Lower leg skin (tissue), 4 donors: ENCODE measurements at regions not wholly inside any gene's neighbourhood (a gene's known extent, or its start where the extent isn't known, plus 50 kb on each side); places are given as distances from the start of the nearest gene placed in this dataset.

ENCODE experiments used
- DNase-seq, 2 donors: peaks; one replicate each; pipeline ENCODE4 v3.0.0-alpha.2; 2019; ENCODE audit warnings: low spot score in 2 of 2
- H3K4me3 ChIP-seq: fragments of 200-600 bp; sonication (generic); 2 replicates; pipeline ENCODE4 v1.5.1; 2017; ENCODE audit warnings: mild to moderate bottlenecking, low read depth; ENCODE audit not compliant: poor library complexity, severe bottlenecking
- POLR2A ChIP-seq, 2 donors: fragments of 450-650 bp; IDR thresholded peaks; one replicate each; pipeline ENCODE4 v1.6.1; 2016 to 2017; ENCODE audit warnings: antibody characterized with exemption in 2 of 2, mild to moderate bottlenecking in 1 of 2, moderate library complexity in 1 of 2
- WGBS, 2 donors: methylation state at CpG; one replicate each; pipeline ENCODE4 v1.1.5; 2018; 5-methylcytosine and 5-hydroxymethylcytosine counted together
- intact Hi-C: fragments of 100-400 bp; cut with DNase I; formaldehyde crosslinking; loops from one replicate; pipeline ENCODE4 v1.15.0; 2023; ENCODE audit warnings: low total_unique reads
- TF ChIP-seq, protein P1 (sequence below), 3 donors: fragments of 450-650 bp; IDR thresholded peaks; one replicate each; pipeline ENCODE4 v1.5.1; 2016; ENCODE audit warnings: antibody characterized with exemption in 3 of 3, mild to moderate bottlenecking in 3 of 3, moderate library complexity in 2 of 3

GRCh38 chr20:33915726-33916331, 77.9 kb upstream of the RALY start:
- intact Hi-C loops = no loop called here
- H3K4me3 ChIP-seq = no peak overlapping the region
- no peak for TF ChIP-seq POLR2A (IDR thresholded peaks at IDR 0.05)
- TF ChIP-seq, protein P1, sequence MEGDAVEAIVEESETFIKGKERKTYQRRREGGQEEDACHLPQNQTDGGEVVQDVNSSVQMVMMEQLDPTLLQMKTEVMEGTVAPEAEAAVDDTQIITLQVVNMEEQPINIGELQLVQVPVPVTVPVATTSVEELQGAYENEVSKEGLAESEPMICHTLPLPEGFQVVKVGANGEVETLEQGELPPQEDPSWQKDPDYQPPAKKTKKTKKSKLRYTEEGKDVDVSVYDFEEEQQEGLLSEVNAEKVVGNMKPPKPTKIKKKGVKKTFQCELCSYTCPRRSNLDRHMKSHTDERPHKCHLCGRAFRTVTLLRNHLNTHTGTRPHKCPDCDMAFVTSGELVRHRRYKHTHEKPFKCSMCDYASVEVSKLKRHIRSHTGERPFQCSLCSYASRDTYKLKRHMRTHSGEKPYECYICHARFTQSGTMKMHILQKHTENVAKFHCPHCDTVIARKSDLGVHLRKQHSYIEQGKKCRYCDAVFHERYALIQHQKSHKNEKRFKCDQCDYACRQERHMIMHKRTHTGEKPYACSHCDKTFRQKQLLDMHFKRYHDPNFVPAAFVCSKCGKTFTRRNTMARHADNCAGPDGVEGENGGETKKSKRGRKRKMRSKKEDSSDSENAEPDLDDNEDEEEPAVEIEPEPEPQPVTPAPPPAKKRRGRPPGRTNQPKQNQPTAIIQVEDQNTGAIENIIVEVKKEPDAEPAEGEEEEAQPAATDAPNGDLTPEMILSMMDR (IDR thresholded peaks at IDR 0.05) = no peak
- WGBS, 2 donors = 71 to 86% methylated on average over 6 of the region's 6 CpGs
- no peak for DNase-seq

- 74 to 75% methylated on average over 2 of the region's 2 CpGs for WGBS, 2 donors
These were observed 76.9 kb upstream of the RALY start for GRCh38 chr20:33916768-33917167.

GRCh38 chr20:33917831-33918525, 75.7 kb upstream of the RALY start:
- DNase-seq = no peak
- intact Hi-C loops = no loop called here
- no peak overlapping the region for H3K4me3 ChIP-seq
- TF ChIP-seq, protein P1 (IDR thresholded peaks at IDR 0.05) = no peak
- no peak for TF ChIP-seq POLR2A (IDR thresholded peaks at IDR 0.05)
- WGBS, 2 donors = 50 to 63% methylated on average over 6 of the region's 6 CpGs

More at GRCh38 chr20:33916768-33917167, 76.9 kb upstream of the RALY start:
- DNase-seq = no peak
- TF ChIP-seq, protein P1 (IDR thresholded peaks at IDR 0.05) = no peak
- TF ChIP-seq POLR2A (IDR thresholded peaks at IDR 0.05) = no peak
- intact Hi-C loops = no loop called here
- H3K4me3 ChIP-seq = no peak overlapping the region

GRCh38 chr20:33918662-33919061, 75.0 kb upstream of the RALY start:
- 94 to 97% methylated on average over 5 of the region's 5 CpGs for WGBS, 2 donors
- intact Hi-C loops = no loop called here
- no peak for DNase-seq
- H3K4me3 ChIP-seq = no peak overlapping the region
- no peak for TF ChIP-seq POLR2A (IDR thresholded peaks at IDR 0.05)
- TF ChIP-seq, protein P1 (IDR thresholded peaks at IDR 0.05) = no peak

DNA sequence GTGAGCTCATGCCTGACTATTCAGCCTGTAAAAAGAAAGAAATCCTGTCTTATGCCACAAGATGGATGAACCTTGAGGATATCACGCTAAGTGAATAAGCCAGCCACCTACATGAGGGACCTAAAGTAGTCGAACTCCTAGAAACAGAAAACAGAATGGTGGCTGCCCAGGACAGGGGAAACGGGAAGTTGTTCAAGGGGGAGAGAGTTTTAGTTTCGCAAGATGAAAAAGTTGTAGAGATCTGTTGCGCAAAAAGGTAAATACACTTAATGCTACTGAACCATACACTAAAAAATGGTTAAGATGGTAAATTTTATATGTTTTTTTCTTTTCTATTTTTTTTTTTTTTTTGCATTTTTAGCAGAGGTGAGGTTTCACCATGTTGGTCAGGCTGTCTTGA, 74.1 kb upstream of the RALY start:
- no peak overlapping the region for H3K4me3 ChIP-seq
- TF ChIP-seq, protein P1 (IDR thresholded peaks at IDR 0.05) = no peak
- TF ChIP-seq POLR2A (IDR thresholded peaks at IDR 0.05) = no peak
- intact Hi-C loops = no loop called here
- DNase-seq = no peak
- WGBS, 2 donors = 76 to 91% methylated on average over 5 of the region's 5 CpGs
